ENCODE measurements at regions not wholly inside any gene's neighbourhood (a gene's known extent, or its start where the extent isn't known, plus 50 kb on each side); places are given as distances from the start of the nearest gene placed in this dataset.

DNA sequence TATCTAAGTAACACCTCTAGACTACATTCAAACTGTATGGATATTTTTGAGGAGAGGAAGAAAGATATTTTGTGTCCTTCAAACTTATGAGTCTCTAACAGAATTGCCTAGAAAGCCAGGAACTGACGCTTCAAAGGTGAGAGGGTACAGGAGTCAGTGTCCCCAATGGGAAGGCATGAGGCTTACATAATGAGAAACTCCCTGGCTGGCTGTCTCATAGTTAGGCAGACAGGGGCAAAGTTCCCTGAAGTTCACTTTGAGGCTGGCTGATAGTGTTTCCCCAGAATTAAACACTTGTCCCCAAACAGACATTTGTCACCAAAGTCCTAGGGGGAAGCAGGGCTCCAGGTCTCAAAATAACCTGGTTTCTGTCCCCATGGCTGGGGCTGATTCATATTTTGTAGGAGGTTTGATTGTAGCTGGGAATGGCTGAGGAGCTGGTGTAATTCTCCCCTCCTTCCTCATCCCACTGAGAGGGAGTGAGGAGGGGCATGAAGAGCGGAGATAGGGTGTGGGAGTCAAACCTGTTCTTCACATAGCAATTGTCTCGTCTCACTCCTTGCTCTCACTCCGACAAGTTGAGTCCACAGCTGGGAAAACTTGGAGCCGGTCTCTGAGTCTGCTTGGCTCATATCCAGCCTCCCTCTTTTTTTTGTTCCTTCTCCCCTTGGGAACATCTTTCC, 56.4 kb upstream of the CISTR start:
- TF ChIP-seq, protein P1, sequence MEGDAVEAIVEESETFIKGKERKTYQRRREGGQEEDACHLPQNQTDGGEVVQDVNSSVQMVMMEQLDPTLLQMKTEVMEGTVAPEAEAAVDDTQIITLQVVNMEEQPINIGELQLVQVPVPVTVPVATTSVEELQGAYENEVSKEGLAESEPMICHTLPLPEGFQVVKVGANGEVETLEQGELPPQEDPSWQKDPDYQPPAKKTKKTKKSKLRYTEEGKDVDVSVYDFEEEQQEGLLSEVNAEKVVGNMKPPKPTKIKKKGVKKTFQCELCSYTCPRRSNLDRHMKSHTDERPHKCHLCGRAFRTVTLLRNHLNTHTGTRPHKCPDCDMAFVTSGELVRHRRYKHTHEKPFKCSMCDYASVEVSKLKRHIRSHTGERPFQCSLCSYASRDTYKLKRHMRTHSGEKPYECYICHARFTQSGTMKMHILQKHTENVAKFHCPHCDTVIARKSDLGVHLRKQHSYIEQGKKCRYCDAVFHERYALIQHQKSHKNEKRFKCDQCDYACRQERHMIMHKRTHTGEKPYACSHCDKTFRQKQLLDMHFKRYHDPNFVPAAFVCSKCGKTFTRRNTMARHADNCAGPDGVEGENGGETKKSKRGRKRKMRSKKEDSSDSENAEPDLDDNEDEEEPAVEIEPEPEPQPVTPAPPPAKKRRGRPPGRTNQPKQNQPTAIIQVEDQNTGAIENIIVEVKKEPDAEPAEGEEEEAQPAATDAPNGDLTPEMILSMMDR (IDR thresholded peaks at IDR 0.05; ENCODE audit: low read depth, low read length), result no peak
- H3K4me3 ChIP-seq (replicated peaks in 1 of 2; ENCODE audit: low read depth in 2 of 2, low read length in 2 of 2), result no peak overlapping the region
- no peak for DNase-seq (ENCODE audit: low read depth in 2 of 2)

DNA sequence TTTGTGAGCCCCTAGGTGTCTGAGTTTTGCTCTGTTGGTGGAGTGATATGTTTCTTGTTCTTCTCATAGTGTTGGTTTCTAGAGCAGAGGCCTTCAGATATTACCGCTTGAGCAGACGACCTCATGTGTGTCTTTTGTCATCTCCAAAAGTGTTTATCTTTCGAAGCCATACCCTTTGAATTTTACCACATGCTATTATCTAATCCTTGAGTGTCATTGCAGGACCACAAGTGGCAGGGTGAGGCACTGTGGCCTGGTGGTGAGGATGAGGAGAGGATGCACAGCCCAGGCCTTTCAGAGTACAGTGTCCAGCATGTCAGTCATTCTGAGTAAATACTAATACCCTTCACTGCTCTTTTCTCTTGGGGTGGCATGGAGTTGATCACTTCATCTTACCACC, 57.2 kb upstream of the CISTR start:
- H3K4me3 ChIP-seq (replicated peaks in 1 of 2; ENCODE audit: low read depth in 2 of 2, low read length in 2 of 2), result no peak overlapping the region
- TF ChIP-seq, protein P1 (IDR thresholded peaks at IDR 0.05; ENCODE audit: low read depth, low read length), result no peak
- no peak for DNase-seq (ENCODE audit: low read depth in 2 of 2)

DNA sequence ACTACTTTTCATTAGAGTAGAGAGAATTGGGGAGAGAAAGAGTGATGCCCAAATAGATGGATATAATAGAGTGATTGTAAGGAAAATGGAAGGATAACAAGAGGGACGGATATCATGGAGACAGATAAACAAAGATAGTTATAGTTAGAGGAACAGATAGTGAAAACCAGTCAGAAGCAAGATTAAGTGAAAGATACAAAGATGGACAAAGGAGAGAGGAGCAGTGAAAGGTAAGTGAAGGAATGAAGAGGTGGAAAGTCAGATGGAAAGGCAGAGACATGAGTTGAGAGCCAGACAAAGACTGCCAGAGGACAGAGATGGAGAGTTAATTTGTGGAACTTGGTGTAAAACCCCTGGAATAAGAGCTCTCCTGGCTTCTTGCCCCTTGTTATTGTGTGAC, 59.2 kb upstream of the CISTR start:
- no peak for DNase-seq (ENCODE audit: low read depth in 2 of 2)
- TF ChIP-seq, protein P1 (IDR thresholded peaks at IDR 0.05; ENCODE audit: low read depth, low read length), result no peak
- H3K4me3 ChIP-seq (replicated peaks in 1 of 2; ENCODE audit: low read depth in 2 of 2, low read length in 2 of 2), result no peak overlapping the region

DNA sequence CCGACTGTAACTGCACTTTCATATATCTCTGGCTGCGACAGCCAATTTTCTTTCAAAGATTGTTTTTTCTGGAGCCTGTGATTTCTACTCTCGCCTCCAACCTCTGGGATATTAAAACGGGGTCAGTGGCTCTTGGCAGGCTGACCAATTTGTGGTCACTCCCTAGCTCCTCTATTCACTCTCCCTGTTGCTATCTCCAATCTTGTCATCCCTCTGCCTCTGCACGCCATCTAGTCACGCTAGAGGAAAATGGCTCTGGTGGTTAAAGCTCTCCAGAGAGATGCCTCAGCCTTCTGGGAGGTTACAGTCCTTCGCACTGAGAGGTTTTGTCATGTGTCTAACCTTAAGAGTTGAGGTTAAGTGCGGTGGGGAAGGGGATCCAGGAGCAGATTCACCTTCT, 59.8 kb upstream of the CISTR start:
- DNase-seq (ENCODE audit: low read depth in 2 of 2), result peak in 1 of 2 donors; percentile 31
- H3K4me3 ChIP-seq (replicated peaks in 1 of 2; ENCODE audit: low read depth in 2 of 2, low read length in 2 of 2), result no peak overlapping the region
- TF ChIP-seq, protein P1 (IDR thresholded peaks at IDR 0.05; ENCODE audit: low read depth, low read length), result no peak

DNA sequence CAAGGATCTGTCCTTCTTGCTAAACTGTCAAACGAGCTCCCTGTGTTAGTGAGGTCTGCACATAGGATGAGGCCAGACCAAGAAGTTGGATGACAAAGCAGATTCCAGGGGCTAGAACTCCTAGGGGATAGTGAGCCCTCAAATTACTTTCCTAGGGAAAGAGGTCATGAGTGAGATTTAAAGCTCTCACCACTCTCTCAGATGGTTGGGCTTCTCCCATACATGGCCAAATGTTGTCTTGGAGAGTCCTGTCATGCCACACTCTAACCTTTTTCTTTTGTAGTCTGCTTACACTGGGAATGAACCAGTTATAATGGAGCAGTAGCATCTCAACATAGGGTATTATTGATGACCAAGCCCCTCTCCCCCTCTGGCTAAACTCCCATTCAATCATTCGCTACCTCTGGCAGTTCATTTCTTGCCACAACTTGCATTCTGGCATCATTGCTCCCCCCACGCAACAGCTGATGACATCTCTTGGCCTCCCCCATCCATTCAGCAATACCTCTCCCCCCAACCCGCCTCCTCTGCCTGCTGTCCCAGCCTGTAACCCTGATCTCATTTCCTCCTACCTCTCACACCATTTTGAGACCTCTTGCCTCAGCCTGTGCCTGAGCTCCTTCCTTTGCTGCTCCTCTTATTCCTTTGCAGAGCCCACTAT, 64.7 kb upstream of the CISTR start:
- DNase-seq (ENCODE audit: low read depth in 2 of 2), result no peak
- TF ChIP-seq, protein P1 (IDR thresholded peaks at IDR 0.05; ENCODE audit: low read depth, low read length), result no peak
- no peak overlapping the region for H3K4me3 ChIP-seq (replicated peaks in 1 of 2; ENCODE audit: low read depth in 2 of 2, low read length in 2 of 2)

DNA sequence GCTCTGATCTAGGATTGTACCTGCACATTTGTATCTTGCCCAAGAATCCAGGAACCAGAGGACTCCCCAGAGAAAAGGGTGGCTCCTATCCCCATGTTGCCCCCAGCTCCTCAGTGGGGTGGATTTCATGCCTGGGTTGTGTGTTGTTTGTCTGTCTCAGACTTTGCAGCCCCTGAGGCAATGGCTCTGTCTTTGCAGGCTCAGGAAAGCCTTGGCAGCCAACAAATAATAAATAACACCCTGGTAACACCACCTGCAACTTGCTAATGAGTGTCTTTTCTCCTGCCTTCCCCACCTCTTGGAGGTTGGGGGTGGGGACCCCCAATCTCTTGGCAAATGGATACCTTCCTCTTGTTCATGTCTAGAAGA, 65.2 kb upstream of the CISTR start:
- DNase-seq (ENCODE audit: low read depth in 2 of 2), result no peak
- TF ChIP-seq, protein P1 (IDR thresholded peaks at IDR 0.05; ENCODE audit: low read depth, low read length), result no peak
- no peak overlapping the region for H3K4me3 ChIP-seq (replicated peaks in 1 of 2; ENCODE audit: low read depth in 2 of 2, low read length in 2 of 2)

Data from cardiac fibroblast (primary cell).